Activated naive CD4-positive, alpha-beta T cell treated with anti-CD3 and anti-CD28 coated beads, Interleukin-2, amount 10 ng/mL, durations not matched to agents 7 days and 5 days (primary cell): ENCODE measurements at regions not wholly inside any gene's neighbourhood (a gene's known extent, or its start where the extent isn't known, plus 50 kb on each side); places are given as distances from the start of the nearest gene placed in this dataset.
"Not testable (repeated sequence)": the region's sequence is repeated elsewhere in the genome, so short reads cannot be mapped to it uniquely, and the experiment has no call there.

Source experiments
- CTCF ChIA-PET: fragments of 350-600 bp; sonication (Branson Sonifier 250); formaldehyde crosslinking; loops from one replicate; lab custom pipeline; 2021; ENCODE audit warnings: antibody characterized with exemption; lab: Charles Lee
- DNase-seq: peaks from one replicate; pipeline ENCODE4 v3.0.0-alpha.2; 2020
- H3K27ac Mint-ChIP-seq: one replicate; pipeline ENCODE4 v1.8.0; 2021; ENCODE audit warnings: mild to moderate bottlenecking, moderate library complexity, mixed read lengths
- H3K27me3 Mint-ChIP-seq: one replicate; pipeline ENCODE4 v1.8.0; 2021; ENCODE audit warnings: mild to moderate bottlenecking, mixed read lengths
- H3K36me3 Mint-ChIP-seq: one replicate; pipeline ENCODE4 v1.8.0; 2021; ENCODE audit warnings: mixed read lengths
- H3K4me1 Mint-ChIP-seq: one replicate; pipeline ENCODE4 v1.8.0; 2021; ENCODE audit warnings: mixed read lengths
- H3K4me3 Mint-ChIP-seq: one replicate; pipeline ENCODE4 v1.8.0; 2021; ENCODE audit warnings: mild to moderate bottlenecking, moderate library complexity, mixed read lengths
- H3K9me3 Mint-ChIP-seq: one replicate; pipeline ENCODE4 v1.8.0; 2021; ENCODE audit warnings: mixed read lengths

- Mint-ChIP-seq H3K9me3 (peaks cover 2% of the 10 kb centered on the region), H3K27me3 (no peaks in the 10 kb centered on the region), H3K4me1 (no peaks in the 10 kb centered on the region), H3K4me3 (no peak overlapping the region), H3K36me3 (no peaks in the 10 kb centered on the region), H3K27ac (no peak overlapping the region)
- DNase-seq: no peak
- CTCF ChIA-PET: no interaction called here
Measured at GRCh38 chr22:18731075-18731666, 119.5 kb upstream of the RIMBP3 start.

DNA sequence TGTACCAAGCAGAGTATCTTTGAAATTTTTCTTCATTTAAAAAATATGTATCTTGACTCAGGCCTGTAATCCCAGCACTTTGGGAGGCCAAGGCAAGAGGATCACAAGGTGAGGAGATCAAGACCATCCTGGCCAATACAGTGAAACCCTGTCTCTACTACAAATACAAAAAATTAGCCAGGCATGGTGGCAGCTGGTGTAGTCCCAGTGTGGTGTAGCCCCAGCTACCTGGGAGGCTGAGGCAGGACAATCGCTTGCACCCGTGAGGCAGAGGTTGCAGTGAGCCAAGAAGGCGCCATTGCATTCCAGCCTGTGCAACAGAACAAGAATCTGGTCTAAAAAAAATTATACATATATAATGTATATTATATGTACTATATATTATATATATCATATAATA, 118.7 kb upstream of the RIMBP3 start:
- DNase-seq: peak; percentile 84
- H3K36me3 Mint-ChIP-seq, H3K27ac Mint-ChIP-seq, CTCF ChIA-PET, H3K27me3 Mint-ChIP-seq, H3K4me1 Mint-ChIP-seq, H3K9me3 Mint-ChIP-seq, H3K4me3 Mint-ChIP-seq: not testable (repeated sequence)
